ENCODE measurements at regions not wholly inside any gene's neighbourhood (a gene's known extent, or its start where the extent isn't known, plus 50 kb on each side); places are given as distances from the start of the nearest gene placed in this dataset.

- TF ChIP-seq EZH2 (IDR thresholded peaks at IDR 0.05; ENCODE audit: low read depth, unreplicated experiment) (no peak), EZH2phosphoT487 (IDR thresholded peaks at IDR 0.05; ENCODE audit: unreplicated experiment) (no peak), CTCF (conservative IDR thresholded peaks at IDR 0.05; ENCODE audit: low read depth in 2 of 2) (no peak), POLR2AphosphoS5 (IDR thresholded peaks at IDR 0.05; ENCODE audit: low read depth) (no peak)
These were observed 895.7 kb upstream of the SORCS1 start for GRCh38 chr10:108060246-108060645.

Data from GM23338 (cell line).